Kidney (tissue), 13 donors: ENCODE measurements at regions not wholly inside any gene's neighbourhood (a gene's known extent, or its start where the extent isn't known, plus 50 kb on each side); places are given as distances from the start of the nearest gene placed in this dataset.
A peak's percentile ranks its signal among the peaks of the same experiment; 100 is the strongest.

Source experiments
- DNase-seq, 5 donors: peaks; one replicate each; pipeline ENCODE4 v3.0.0-alpha.2; 2013 to 2020
- FAIRE-seq: peaks from 2 replicates; lab custom pipeline; 2012; peaks lifted over from hg19 to GRCh38; lab: Jason Lieb, UNC
- H3K27ac ChIP-seq, 2 donors: one replicate each; pipeline ENCODE4 v1.7.0; 2013; ENCODE audit warnings: low read depth in 2 of 2, low read length in 2 of 2, inconsistent platforms in 1 of 2
- H3K27me3 ChIP-seq: one replicate; pipeline ENCODE4 v1.7.1; 2013; ENCODE audit warnings: low read length, inconsistent platforms; ENCODE audit not compliant: control insufficient read depth, insufficient read depth
- H3K36me3 ChIP-seq, 3 donors: one replicate each; pipeline versions ENCODE4 v1.7.0 to v1.7.1; 2013; ENCODE audit warnings: low read length in 3 of 3, control low read depth in 1 of 3, inconsistent platforms in 1 of 3; ENCODE audit not compliant: insufficient read depth in 3 of 3, control insufficient read depth in 2 of 3
- H3K4me1 ChIP-seq, 3 donors: one replicate each; pipeline versions ENCODE4 v1.7.0 to v1.7.1; 2013; ENCODE audit warnings: low read length in 3 of 3, inconsistent platforms in 1 of 3, low read depth in 1 of 3; ENCODE audit not compliant: control insufficient read depth in 2 of 3, insufficient read depth in 2 of 3
- H3K4me3 ChIP-seq, 3 donors: one replicate each; pipeline versions ENCODE4 v1.7.0 to v1.8.1; 2013; ENCODE audit warnings: low read length in 3 of 3, control low read depth in 1 of 3, inconsistent platforms in 1 of 3
- H3K9ac ChIP-seq, 3 donors: one replicate each; pipeline versions ENCODE4 v1.7.0 to v1.7.1; 2013; ENCODE audit warnings: low read length in 3 of 3, control low read depth in 1 of 3, inconsistent platforms in 1 of 3
- H3K9me3 ChIP-seq, 3 donors: one replicate each; pipeline versions ENCODE4 v1.7.0 to v1.7.1; 2013; ENCODE audit warnings: low read length in 3 of 3, control low read depth in 1 of 3, inconsistent platforms in 1 of 3; ENCODE audit not compliant: control insufficient read depth in 2 of 3, insufficient read depth in 1 of 3
- intact Hi-C: fragments of 100-400 bp; cut with DNase I; formaldehyde crosslinking; loops from one replicate; pipeline ENCODE4 v1.11.1; 2022
- TF ChIP-seq, protein P1 (sequence below): IDR thresholded peaks from 3 replicates; pipeline ENCODE4 v1.5.1; 2012; ENCODE audit warnings: mild to moderate bottlenecking, moderate library complexity, borderline replicate concordance; ENCODE audit not compliant: insufficient read depth; ENCODE audit errors: extremely low read depth
- donor health status: control.
- donor health status: control.
- donor health status: control.
- donor health status: control.
- donor health status: control.
- donor health status: DM: yes; HTN: yes; CAD: no.
- donor health status: Normal renal cell carcinoma (clear cell type).

DNA sequence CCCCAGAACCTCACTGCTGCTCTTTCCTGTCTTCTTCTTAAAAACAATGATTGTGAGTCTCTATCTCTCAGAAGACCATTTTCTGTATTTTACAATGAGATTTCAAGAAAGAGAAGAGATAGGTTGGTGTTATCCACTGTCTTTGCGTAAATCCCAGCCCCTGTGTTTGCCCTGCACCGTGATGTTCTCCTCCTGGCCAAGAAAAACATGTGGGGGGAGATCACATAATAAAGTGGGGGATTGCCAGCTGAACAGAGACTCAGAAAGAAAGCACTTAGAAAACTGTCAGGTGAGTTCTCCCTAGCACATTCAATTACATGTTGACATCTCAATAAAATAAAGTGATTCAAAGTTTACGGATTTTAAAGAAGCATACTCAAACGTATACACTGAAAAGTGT, 105.0 kb upstream of the PITRM1 start:
- FAIRE-seq (no peak), DNase-seq (peak in 1 of 5 donors; percentile 49)
- H3K4me1 ChIP-seq: peaks cover 0 to 2% (median 0%) of the 10 kb centered on the region in 3 donors
- intact Hi-C loops: no loop called here
- no peak overlapping the region for H3K27ac ChIP-seq
- no peaks in the 10 kb centered on the region for H3K9me3 ChIP-seq
- TF ChIP-seq, protein P1, sequence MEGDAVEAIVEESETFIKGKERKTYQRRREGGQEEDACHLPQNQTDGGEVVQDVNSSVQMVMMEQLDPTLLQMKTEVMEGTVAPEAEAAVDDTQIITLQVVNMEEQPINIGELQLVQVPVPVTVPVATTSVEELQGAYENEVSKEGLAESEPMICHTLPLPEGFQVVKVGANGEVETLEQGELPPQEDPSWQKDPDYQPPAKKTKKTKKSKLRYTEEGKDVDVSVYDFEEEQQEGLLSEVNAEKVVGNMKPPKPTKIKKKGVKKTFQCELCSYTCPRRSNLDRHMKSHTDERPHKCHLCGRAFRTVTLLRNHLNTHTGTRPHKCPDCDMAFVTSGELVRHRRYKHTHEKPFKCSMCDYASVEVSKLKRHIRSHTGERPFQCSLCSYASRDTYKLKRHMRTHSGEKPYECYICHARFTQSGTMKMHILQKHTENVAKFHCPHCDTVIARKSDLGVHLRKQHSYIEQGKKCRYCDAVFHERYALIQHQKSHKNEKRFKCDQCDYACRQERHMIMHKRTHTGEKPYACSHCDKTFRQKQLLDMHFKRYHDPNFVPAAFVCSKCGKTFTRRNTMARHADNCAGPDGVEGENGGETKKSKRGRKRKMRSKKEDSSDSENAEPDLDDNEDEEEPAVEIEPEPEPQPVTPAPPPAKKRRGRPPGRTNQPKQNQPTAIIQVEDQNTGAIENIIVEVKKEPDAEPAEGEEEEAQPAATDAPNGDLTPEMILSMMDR: no peak
- H3K4me3 ChIP-seq: no peak overlapping the region
- no peaks in the 10 kb centered on the region for H3K27me3 ChIP-seq
- H3K36me3 ChIP-seq: no peaks in the 10 kb centered on the region
- H3K9ac ChIP-seq: no peak overlapping the region

DNA sequence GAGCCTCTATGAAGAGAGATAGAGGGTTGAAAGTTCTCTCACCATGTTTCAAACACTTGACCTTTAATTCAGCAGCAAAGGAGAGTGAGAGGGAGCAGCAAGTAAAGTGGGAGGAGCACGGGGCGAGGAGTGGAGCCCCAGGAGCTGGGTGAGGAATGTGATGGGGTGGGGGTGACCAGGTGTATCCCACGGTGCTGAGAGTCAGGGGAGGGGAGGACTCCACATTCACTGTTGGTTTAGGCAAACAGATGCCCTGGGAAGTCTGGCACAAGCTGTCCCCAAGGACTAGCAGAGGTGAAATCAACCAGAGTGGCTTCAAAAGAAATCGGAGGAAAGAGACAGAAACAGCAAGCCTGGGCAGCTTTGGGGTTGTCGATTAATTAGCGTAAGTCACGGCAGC, 101.8 kb upstream of the PITRM1 start:
- TF ChIP-seq, protein P1: no peak
- no peaks in the 10 kb centered on the region for H3K4me1 ChIP-seq
- no peak overlapping the region for H3K4me3 ChIP-seq
- no peak overlapping the region for H3K9ac ChIP-seq
- H3K36me3 ChIP-seq: no peaks in the 10 kb centered on the region
- no peak overlapping the region for H3K27ac ChIP-seq
- FAIRE-seq: no peak
- H3K9me3 ChIP-seq: no peaks in the 10 kb centered on the region
- H3K27me3 ChIP-seq: no peaks in the 10 kb centered on the region
- intact Hi-C loops: no loop called here
- DNase-seq: no peak

DNA sequence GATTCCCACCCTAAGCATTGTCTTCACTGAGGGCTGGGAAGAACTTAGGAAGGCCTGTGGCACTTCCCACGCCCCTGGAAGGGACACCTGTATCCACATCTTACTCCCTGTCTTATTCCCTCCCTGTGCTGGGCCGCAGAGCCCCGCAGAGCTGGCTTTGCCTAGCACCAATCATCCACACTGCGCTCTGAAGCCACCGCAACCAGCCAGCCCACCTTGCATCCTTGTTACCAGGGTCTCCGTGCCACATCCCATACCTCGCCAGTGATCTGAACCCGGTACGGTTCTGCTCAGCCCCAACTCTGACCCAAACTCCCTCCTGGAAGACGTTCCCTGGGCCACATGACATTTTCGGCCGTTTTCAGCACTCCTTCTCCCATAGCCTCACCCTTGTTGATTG, 101.4 kb upstream of the PITRM1 start:
- FAIRE-seq: no peak
- intact Hi-C loops: no loop called here
- H3K9me3 ChIP-seq: no peaks in the 10 kb centered on the region
- H3K4me3 ChIP-seq: no peak overlapping the region
- no peaks in the 10 kb centered on the region for H3K4me1 ChIP-seq
- H3K9ac ChIP-seq: no peak overlapping the region
- no peaks in the 10 kb centered on the region for H3K27me3 ChIP-seq
- no peak for DNase-seq
- TF ChIP-seq, protein P1: no peak
- H3K36me3 ChIP-seq: no peaks in the 10 kb centered on the region
- H3K27ac ChIP-seq: no peak overlapping the region

DNA sequence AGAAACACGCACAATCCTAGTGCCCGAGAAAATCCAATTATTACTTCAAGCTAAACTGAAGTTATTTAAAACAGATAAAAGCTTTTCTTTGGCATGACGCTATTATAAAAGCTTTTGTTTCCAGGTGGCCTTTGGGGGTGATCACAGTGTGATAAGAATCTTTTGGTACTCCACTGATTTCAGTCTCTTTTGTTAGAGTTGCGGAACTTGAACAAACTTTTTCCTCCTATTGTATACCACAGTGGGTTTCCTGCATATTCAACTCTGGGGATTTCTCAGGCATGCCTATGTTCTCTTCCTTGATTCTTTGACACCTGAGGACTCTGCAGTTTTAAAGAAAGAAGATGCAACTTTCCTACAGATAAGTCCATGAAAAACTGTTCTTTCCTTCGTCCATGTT, 99.7 kb upstream of the PITRM1 start:
- H3K27me3 ChIP-seq: no peaks in the 10 kb centered on the region
- no peak for FAIRE-seq
- H3K27ac ChIP-seq: no peak overlapping the region
- H3K4me1 ChIP-seq: no peaks in the 10 kb centered on the region
- TF ChIP-seq, protein P1: no peak
- intact Hi-C loops: no loop called here
- no peak overlapping the region for H3K9ac ChIP-seq
- H3K9me3 ChIP-seq: no peaks in the 10 kb centered on the region
- DNase-seq: no peak
- H3K36me3 ChIP-seq: no peaks in the 10 kb centered on the region
- H3K4me3 ChIP-seq: no peak overlapping the region
